ENCODE measurements at regions not wholly inside any gene's neighbourhood (a gene's known extent, or its start where the extent isn't known, plus 50 kb on each side); places are given as distances from the start of the nearest gene placed in this dataset.

GRCh38 chr3:127038923-127039581 lies 56.1 kb downstream of the PLXNA1 start:
- Mint-ChIP-seq H3K4me3 (ENCODE audit: low read depth) (no peak overlapping the region), H3K27ac (no peak overlapping the region), H3K36me3 (ENCODE audit: insufficient read depth) (peaks cover 3% of the 10 kb centered on the region), H3K4me1 (ENCODE audit: low read depth) (peaks cover 9% of the 10 kb centered on the region), H3K9me3 (ENCODE audit: low read depth) (no peaks in the 10 kb centered on the region), H3K27me3 (peaks cover 10% of the 10 kb centered on the region)
- DNase-seq (ENCODE audit: low spot score, unreplicated experiment) = no peak
- TF ChIP-seq CTCF (IDR thresholded peaks at IDR 0.05; ENCODE audit: unreplicated experiment) = no peak

GRCh38 chr3:127039719-127040118 lies 56.8 kb downstream of the PLXNA1 start:
- no peak for DNase-seq (ENCODE audit: low spot score, unreplicated experiment)
- Mint-ChIP-seq H3K27ac (no peak overlapping the region), H3K4me3 (ENCODE audit: low read depth) (no peak overlapping the region), H3K4me1 (ENCODE audit: low read depth) (peaks cover 9% of the 10 kb centered on the region), H3K36me3 (ENCODE audit: insufficient read depth) (peaks cover 3% of the 10 kb centered on the region), H3K27me3 (peaks cover 10% of the 10 kb centered on the region), H3K9me3 (ENCODE audit: low read depth) (no peaks in the 10 kb centered on the region)
- no peak for TF ChIP-seq CTCF (IDR thresholded peaks at IDR 0.05; ENCODE audit: unreplicated experiment)

- Mint-ChIP-seq H3K9me3 (ENCODE audit: low read depth) (no peaks in the 10 kb centered on the region), H3K4me1 (ENCODE audit: low read depth) (peaks cover 13% of the 10 kb centered on the region), H3K27ac (no peak overlapping the region), H3K27me3 (peaks cover 10% of the 10 kb centered on the region), H3K36me3 (ENCODE audit: insufficient read depth) (no peaks in the 10 kb centered on the region), H3K4me3 (ENCODE audit: low read depth) (no peak overlapping the region)
- DNase-seq (ENCODE audit: low spot score, unreplicated experiment) = no peak
- TF ChIP-seq CTCF (IDR thresholded peaks at IDR 0.05; ENCODE audit: unreplicated experiment) = no peak
Observed at GRCh38 chr3:127040216-127040615, 57.3 kb downstream of the PLXNA1 start.

GRCh38 chr3:127041264-127041820 lies 58.4 kb downstream of the PLXNA1 start:
- Mint-ChIP-seq H3K4me3 (ENCODE audit: low read depth) (no peak overlapping the region), H3K36me3 (ENCODE audit: insufficient read depth) (no peaks in the 10 kb centered on the region), H3K27ac (no peak overlapping the region), H3K27me3 (peaks cover 10% of the 10 kb centered on the region), H3K9me3 (ENCODE audit: low read depth) (no peaks in the 10 kb centered on the region), H3K4me1 (ENCODE audit: low read depth) (peaks cover 14% of the 10 kb centered on the region)
- no peak for TF ChIP-seq CTCF (IDR thresholded peaks at IDR 0.05; ENCODE audit: unreplicated experiment)
- no peak for DNase-seq (ENCODE audit: low spot score, unreplicated experiment)

- Mint-ChIP-seq H3K27me3 (peaks cover 10% of the 10 kb centered on the region), H3K4me1 (ENCODE audit: low read depth) (peaks cover 14% of the 10 kb centered on the region), H3K27ac (no peak overlapping the region), H3K4me3 (ENCODE audit: low read depth) (no peak overlapping the region), H3K36me3 (ENCODE audit: insufficient read depth) (no peaks in the 10 kb centered on the region), H3K9me3 (ENCODE audit: low read depth) (no peaks in the 10 kb centered on the region)
- no peak for DNase-seq (ENCODE audit: low spot score, unreplicated experiment)
- no peak for TF ChIP-seq CTCF (IDR thresholded peaks at IDR 0.05; ENCODE audit: unreplicated experiment)
Observed at GRCh38 chr3:127041933-127042332, 59.0 kb downstream of the PLXNA1 start.

Data from progenitor cell of endocrine pancreas (in vitro differentiated cells).